ENCODE measurements at regions not wholly inside any gene's neighbourhood (a gene's known extent, or its start where the extent isn't known, plus 50 kb on each side); places are given as distances from the start of the nearest gene placed in this dataset.

DNA sequence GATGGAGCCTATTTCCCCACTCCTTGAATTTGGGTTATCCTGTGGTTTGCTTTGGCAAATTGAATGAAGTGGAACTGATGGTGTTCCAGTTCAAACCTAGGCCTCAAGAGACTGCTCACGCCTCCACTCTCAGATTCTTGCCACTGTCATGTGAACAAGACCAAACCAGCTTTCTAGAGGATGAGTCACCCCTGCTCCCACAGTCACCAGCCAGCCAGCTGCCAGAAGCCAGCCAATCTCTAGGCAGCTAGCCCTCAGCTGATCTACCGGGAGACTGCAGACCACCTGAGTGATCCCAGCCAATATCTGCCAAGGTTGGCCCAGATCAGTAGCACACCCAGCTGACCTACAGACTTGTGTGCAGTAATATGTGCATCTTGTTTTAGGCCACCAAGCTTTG is 300.6 kb downstream of the TMEM38B start:
- intact Hi-C loops (cut with DNase I): no loop called here
- Histone ChIP-seq H3K4me1 (no peaks in the 10 kb centered on the region), H3K27ac (no peak overlapping the region), H3K36me3 (no peaks in the 10 kb centered on the region), H3K27me3 (no peaks in the 10 kb centered on the region), H3K9me3 (no peaks in the 10 kb centered on the region), H3K4me3 (replicated peaks in 1 of 3) (no peak overlapping the region)
- TF ChIP-seq POLR2A (IDR thresholded peaks at IDR 0.05) (no peak), CTCF (IDR thresholded peaks at IDR 0.05) (no peak)
- 64 to 67% methylated on average over 2 of the region's 2 CpGs for whole genome bisulfite sequencing, 2 donors
- DNase-seq: peak; percentile 11 to 45

DNA sequence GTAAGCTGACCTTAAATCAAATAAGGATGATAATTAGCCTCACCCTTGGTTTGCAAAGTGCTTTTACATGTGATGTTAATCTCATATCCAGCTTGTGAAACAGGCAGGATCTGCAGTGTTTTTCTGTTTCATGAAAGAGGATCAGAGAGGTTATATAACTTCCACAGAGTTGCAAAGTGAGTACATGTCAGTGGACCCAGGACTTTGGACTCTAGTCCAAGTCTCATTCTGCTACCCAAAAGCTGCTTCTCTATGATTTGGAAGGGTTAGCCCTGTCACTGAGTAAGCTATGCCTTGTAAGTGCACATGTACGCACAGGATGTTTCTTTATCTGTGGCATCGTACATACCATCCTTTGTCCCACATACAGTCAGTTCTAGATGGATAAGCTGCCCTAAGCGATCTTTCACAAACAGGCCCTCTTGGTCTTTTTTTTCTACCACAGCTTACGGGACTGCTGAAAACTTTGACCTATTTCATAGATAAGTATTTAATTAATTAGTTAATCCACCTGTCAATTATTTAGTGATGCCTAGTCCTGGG is 322.9 kb downstream of the TMEM38B start:
- intact Hi-C loops (cut with DNase I): no loop called here
- Histone ChIP-seq H3K27me3 (no peaks in the 10 kb centered on the region), H3K27ac (no peak overlapping the region), H3K9me3 (no peaks in the 10 kb centered on the region), H3K36me3 (no peaks in the 10 kb centered on the region), H3K4me3 (replicated peaks in 1 of 3) (no peak overlapping the region), H3K4me1 (peaks cover 0 to 11% of the 10 kb centered on the region in 2 donors)
- WGBS, 2 donors: 95 to 97% methylated on average over 4 of the region's 4 CpGs
- no peak for DNase-seq
- no peak for TF ChIP-seq CTCF (IDR thresholded peaks at IDR 0.05)
- no peak for TF ChIP-seq POLR2A (IDR thresholded peaks at IDR 0.05)

GRCh38 chr9:106019039-106019680 is 324.8 kb downstream of the TMEM38B start:
- TF ChIP-seq CTCF (IDR thresholded peaks at IDR 0.05) (peak in 2 of 6 experiments; percentile 6 to 11), POLR2A (IDR thresholded peaks at IDR 0.05) (no peak)
- H3K36me3 ChIP-seq: no peaks in the 10 kb centered on the region
- DNase-seq: peak; percentile 22 to 31
- no peak overlapping the region for H3K4me3 ChIP-seq (replicated peaks in 1 of 3)
- H3K27ac ChIP-seq: no peak overlapping the region
- WGBS, 2 donors: 4 to 9% methylated on average over 3 of the region's 3 CpGs
- no peaks in the 10 kb centered on the region for H3K27me3 ChIP-seq
- peaks cover 0 to 11% of the 10 kb centered on the region in 2 donors for H3K4me1 ChIP-seq
- no peaks in the 10 kb centered on the region for H3K9me3 ChIP-seq
- intact Hi-C loops (cut with DNase I): no loop called here

DNA sequence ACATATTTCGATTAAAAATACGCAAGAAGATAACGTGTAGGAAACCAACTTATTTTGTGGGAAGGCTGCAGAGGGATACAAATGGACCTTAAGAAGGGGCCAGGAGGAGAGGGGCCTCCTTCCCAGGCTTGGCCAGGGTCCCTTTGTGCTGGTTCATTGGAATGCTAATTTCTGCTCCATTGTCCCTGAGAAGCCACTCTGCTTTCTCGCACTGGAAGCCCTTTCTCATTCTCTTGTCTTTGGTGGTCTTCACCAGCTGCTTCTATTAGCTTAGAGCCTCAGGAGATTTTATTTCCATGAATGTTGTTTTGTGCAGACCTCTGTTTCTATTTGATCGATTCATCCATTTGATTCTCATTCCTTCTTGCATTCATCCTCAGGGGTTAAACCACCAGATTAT is 325.4 kb downstream of the TMEM38B start:
- WGBS, 2 donors: 86 to 89% methylated on average over 5 of the region's 5 CpGs
- Histone ChIP-seq H3K9me3 (no peaks in the 10 kb centered on the region), H3K4me1 (peaks cover 0 to 11% of the 10 kb centered on the region in 2 donors), H3K36me3 (no peaks in the 10 kb centered on the region), H3K27ac (no peak overlapping the region), H3K4me3 (replicated peaks in 1 of 3) (no peak overlapping the region), H3K27me3 (no peaks in the 10 kb centered on the region)
- intact Hi-C loops (cut with DNase I): no loop called here
- no peak for TF ChIP-seq CTCF (IDR thresholded peaks at IDR 0.05)
- TF ChIP-seq POLR2A (IDR thresholded peaks at IDR 0.05): no peak
- DNase-seq: no peak

- 94 to 100% methylated on average over 2 of the region's 2 CpGs for WGBS, 2 donors
- Histone ChIP-seq H3K27ac (no peak overlapping the region), H3K4me3 (replicated peaks in 1 of 3) (no peak overlapping the region), H3K4me1 (peaks cover 0 to 11% of the 10 kb centered on the region in 2 donors), H3K36me3 (no peaks in the 10 kb centered on the region), H3K27me3 (no peaks in the 10 kb centered on the region), H3K9me3 (no peaks in the 10 kb centered on the region)
- DNase-seq: no peak
- intact Hi-C loops (cut with DNase I): no loop called here
- TF ChIP-seq CTCF (IDR thresholded peaks at IDR 0.05) (no peak), POLR2A (IDR thresholded peaks at IDR 0.05) (no peak)
Observed at GRCh38 chr9:106020186-106020585, 325.8 kb downstream of the TMEM38B start.
